HTR-8/SVneo (cell line): ENCODE measurements at regions not wholly inside any gene's neighbourhood (a gene's known extent, or its start where the extent isn't known, plus 50 kb on each side); places are given as distances from the start of the nearest gene placed in this dataset.
"Not testable (repeated sequence)": the region's sequence is repeated elsewhere in the genome, so short reads cannot be mapped to it uniquely, and the experiment has no call there.

ENCODE experiments used
- DNase-seq: peaks from one replicate; pipeline ENCODE4 v3.0.0; 2011; ENCODE audit warnings: low spot score, mixed read lengths; ENCODE audit not compliant: insufficient read length
- FAIRE-seq: peaks from 2 replicates; lab custom pipeline; 2011; peaks lifted over from hg19 to GRCh38; lab: Jason Lieb, UNC

GRCh38 chr16:16973707-16974591, 496.8 kb downstream of the XYLT1 start:
- DNase-seq (no peak), FAIRE-seq (no peak)

DNA sequence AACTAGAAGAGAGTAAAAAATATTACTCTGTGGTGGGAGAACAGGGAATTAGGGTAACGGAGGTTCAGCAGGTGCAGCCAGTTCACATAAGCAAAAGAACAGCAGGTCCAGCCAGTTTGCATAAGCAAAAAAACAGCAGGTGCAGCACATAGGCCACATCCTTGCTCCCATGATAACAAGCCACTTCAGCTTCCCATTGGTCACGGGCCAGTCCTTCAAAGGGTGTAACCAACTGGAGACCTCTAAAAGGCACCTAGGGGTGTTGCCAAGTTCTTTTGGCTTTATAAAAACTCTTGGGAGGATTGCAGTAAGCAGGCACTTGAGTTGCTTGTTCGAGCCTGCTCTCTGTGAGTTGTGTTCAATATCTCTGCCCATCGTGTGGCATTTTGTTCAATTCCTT, 488.1 kb downstream of the XYLT1 start:
- FAIRE-seq (no peak), DNase-seq (no peak)

DNA sequence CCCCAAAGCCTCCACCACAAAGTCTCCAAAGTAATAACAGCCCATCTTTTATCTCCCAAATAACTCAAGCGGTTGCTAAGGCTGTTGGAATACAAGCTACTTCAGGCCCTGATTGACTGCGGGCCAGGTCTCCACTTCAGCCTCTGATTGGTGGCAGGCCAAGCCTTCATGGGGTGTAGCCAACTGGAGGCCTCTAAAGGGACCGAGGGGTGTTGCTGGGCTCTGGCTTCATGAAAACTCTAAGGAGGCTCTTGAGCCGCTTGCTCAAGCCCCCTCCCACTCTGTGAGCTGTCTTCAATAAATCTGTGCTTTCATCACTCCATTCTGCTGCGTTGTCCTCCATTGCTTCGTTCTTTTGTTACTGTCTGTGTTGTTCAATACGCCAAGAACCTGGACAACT, 487.2 kb downstream of the XYLT1 start:
- no peak for DNase-seq
- FAIRE-seq: no peak

- not testable (repeated sequence) for DNase-seq, FAIRE-seq
Measured at GRCh38 chr16:16984091-16984490, 486.7 kb downstream of the XYLT1 start.

- FAIRE-seq: no peak
- DNase-seq: no peak
Measured at GRCh38 chr16:16985707-16986106, 485.1 kb downstream of the XYLT1 start.

DNA sequence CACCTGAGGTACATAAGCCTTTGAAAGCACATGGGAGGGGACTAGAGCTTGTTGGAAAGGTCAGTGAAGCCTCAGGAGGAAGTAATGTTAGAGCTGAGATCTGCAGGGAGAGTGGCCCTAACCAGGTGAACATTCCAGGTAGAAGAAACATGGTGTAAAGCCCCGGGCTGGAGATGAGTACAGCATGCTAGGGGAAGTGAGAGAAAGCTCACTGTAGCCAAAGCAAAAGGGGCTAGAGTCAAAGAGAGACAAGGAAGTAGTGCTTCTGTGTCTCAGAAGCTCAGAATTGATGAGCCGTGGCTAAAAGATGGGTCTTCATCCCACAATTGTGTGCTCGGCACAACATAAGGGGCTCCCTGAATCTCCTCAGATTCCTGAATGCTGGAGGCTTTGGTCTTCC, 481.8 kb downstream of the XYLT1 start:
- DNase-seq (no peak), FAIRE-seq (no peak)

DNA sequence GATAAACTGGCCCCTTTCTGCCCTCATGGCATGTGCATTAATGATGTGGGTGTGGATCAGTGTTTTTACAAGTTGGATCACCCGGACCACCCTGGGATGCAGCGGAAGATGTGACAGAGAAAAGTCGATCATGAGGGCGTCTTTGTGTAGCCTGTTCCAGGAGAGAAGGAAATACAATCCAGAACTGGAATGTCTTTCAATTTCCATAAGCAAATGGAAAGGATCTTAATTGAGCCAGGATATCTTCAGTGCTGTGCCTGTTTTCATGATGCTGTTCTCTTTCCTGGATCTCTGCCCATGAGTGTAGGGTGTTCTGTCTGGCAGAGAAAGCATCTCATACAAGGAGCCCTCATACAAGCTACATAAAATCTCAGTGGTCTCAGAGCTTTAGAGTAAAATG, 481.4 kb downstream of the XYLT1 start:
- DNase-seq (no peak), FAIRE-seq (no peak)

DNA sequence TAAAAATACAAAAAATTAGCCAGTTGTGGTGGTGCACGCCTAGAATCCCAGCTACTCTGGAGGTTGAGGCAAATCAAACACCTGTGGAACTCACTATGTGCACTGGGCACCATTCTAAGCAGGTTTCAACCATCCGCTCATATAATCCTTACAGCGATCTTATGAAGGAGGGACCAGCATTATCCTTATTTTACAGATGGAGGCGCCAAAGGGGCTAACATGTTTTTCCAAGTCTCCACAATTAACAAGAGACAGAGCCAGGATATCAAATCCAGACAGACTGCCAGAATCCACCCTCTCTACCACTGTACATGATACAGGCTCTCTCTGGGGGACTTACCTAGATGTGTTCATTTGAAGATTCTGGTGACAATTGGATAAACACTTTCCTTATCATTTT, 479.0 kb downstream of the XYLT1 start:
- FAIRE-seq (no peak), DNase-seq (no peak)

GRCh38 chr16:16992975-16993765, 477.6 kb downstream of the XYLT1 start:
- DNase-seq: no peak
- no peak for FAIRE-seq

DNA sequence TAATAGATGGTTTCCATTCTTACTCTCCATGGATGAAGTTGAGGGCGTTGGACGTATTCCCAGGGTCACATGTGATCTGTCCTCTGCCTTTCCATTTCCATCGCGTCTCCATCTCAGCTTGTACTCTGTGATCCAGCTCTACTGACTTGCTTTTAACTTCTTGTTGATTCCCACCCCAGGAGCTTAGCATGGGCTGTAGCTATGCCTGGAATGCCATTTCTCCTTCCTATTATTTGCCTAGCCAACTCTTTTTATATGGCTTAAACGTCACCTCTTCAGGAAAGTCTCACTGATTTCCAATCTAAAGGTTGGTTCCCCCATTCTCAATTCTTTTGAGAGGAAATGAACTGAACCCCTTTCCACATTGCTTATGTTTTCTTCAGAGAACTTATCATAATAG, 475.9 kb downstream of the XYLT1 start:
- FAIRE-seq (no peak), DNase-seq (no peak)

DNA sequence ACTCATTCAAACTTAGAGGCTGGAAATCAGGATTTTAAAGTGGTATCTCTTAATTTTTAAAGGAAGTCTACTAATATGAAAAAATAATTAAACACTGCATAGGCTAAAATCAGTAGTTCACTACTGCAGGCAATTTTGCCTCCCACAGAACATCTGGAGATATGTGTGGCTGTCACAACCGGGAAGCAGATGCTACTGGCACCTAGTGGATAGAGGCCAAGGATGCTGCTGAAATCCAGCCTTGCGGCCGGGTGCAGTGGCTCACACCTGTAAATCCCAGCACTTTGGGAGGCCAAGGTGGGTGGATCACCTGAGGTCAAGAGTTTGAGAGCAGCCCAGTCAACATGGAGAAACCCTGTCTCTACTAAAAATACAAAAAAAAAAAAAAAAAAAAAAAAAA, 473.9 kb downstream of the XYLT1 start:
- DNase-seq: no peak
- FAIRE-seq: no peak

GRCh38 chr16:16997349-16997748, 473.4 kb downstream of the XYLT1 start:
- DNase-seq (no peak), FAIRE-seq (no peak)

GRCh38 chr16:17001471-17001870, 469.3 kb downstream of the XYLT1 start:
- DNase-seq (no peak), FAIRE-seq (no peak)

DNA sequence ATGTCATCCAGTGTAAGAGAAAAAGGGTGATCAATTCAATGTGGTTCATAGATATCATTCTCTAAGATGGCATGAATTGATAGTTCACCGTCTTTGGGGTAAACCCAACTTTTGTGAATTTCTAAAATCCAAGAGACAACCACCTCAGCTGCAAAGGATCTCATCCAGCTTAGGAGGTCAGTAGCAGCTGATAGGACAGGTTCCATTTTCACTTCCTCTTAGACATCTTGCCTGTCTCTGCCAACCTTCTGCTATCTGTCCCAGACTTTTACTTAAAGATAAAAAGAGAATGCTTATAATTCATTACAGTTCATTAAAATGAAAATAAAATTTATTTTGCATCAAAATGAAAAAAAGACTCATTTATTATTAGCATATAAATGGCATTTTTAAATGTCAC, 468.2 kb downstream of the XYLT1 start:
- no peak for FAIRE-seq
- DNase-seq: no peak

DNA sequence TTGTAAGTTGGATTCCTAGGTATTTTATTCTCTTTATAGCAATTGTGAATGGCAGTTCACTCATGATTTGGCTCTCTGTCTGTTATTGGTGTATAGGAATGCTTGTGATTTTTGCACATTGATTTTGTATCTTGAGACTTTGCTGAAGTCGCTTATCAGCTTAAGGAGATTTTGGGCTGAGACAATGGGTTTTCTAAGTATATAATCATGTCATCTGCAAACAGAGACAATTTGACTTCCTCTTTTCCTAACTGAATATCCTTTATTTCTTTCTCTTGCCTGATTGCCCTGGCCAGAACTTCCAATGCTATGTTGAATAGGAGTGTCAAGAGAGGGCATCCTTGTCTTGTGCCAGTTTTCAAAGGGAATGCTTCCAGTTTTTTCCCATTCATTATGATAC, 464.8 kb downstream of the XYLT1 start:
- not testable (repeated sequence) for DNase-seq, FAIRE-seq

- DNase-seq (no peak), FAIRE-seq (no peak)
Measured at GRCh38 chr16:17011712-17012111, 459.0 kb downstream of the XYLT1 start.

- no peak for DNase-seq
- FAIRE-seq: no peak
Measured at GRCh38 chr16:17013038-17013437, 457.7 kb downstream of the XYLT1 start.

- no peak for DNase-seq
- no peak for FAIRE-seq
Measured at GRCh38 chr16:17014484-17015121, 456.2 kb downstream of the XYLT1 start.

- FAIRE-seq: no peak
- DNase-seq: no peak
Measured at GRCh38 chr16:17015702-17016101, 455.1 kb downstream of the XYLT1 start.

GRCh38 chr16:17017442-17017841, 453.3 kb downstream of the XYLT1 start:
- FAIRE-seq: no peak
- DNase-seq: no peak

DNA sequence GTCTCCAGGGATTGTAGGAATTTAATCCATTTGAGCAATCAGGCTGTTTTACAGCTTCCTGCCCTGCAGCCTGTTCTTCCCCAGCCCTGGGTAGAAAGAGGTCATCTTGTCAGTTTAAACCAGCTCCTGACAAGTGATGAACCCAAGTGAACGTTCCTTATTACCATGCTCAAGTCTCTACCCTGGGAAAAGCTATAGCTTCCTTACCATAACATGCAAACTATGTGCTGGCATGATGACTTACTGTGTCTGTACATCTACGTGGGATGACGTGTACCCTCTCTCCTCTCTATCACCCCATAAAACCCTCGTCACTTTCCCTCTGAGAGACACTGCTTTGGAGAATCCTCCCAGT, 452.2 kb downstream of the XYLT1 start:
- DNase-seq (no peak), FAIRE-seq (no peak)
